Liver (tissue), 8 donors: ENCODE measurements at regions not wholly inside any gene's neighbourhood (a gene's known extent, or its start where the extent isn't known, plus 50 kb on each side); places are given as distances from the start of the nearest gene placed in this dataset.
A peak's percentile ranks its signal among the peaks of the same experiment; 100 is the strongest.

Source experiments
- DNase-seq: peaks from one replicate; pipeline ENCODE4 v3.0.0-alpha.2; 2017; ENCODE audit warnings: low spot score
- H3K27ac ChIP-seq, 2 donors: one replicate each; pipeline ENCODE4 v1.7.0; 2013; ENCODE audit warnings: inconsistent platforms in 2 of 2, low read length in 2 of 2, control low read depth in 1 of 2, low read depth in 1 of 2, mild to moderate bottlenecking in 1 of 2
- H3K27me3 ChIP-seq, 4 donors: one replicate each; pipeline versions ENCODE4 v1.6.1 to v1.7.0; 2013; ENCODE audit warnings: low read length in 3 of 4, inconsistent platforms in 1 of 4, mild to moderate bottlenecking in 1 of 4, moderate library complexity in 1 of 4; ENCODE audit not compliant: control insufficient read depth in 4 of 4, insufficient read depth in 4 of 4
- H3K36me3 ChIP-seq, 4 donors: one replicate each; pipeline versions ENCODE4 v1.6.1 to v1.7.0; 2013; ENCODE audit warnings: low read length in 3 of 4, mild to moderate bottlenecking in 3 of 4, low read depth in 1 of 4, moderate library complexity in 1 of 4; ENCODE audit not compliant: control insufficient read depth in 4 of 4, insufficient read depth in 3 of 4
- H3K4me1 ChIP-seq, 4 donors: one replicate each; pipeline versions ENCODE4 v1.6.1 to v1.7.0; 2013; ENCODE audit warnings: low read length in 3 of 4, mild to moderate bottlenecking in 3 of 4, moderate library complexity in 1 of 4; ENCODE audit not compliant: control insufficient read depth in 4 of 4, insufficient read depth in 4 of 4
- H3K4me3 ChIP-seq, 3 donors: one replicate each; pipeline versions ENCODE4 v1.6.1 to v1.7.0; 2013; ENCODE audit warnings: low read length in 3 of 3, control low read depth in 1 of 3, low read depth in 1 of 3, mild to moderate bottlenecking in 1 of 3
- H3K9ac ChIP-seq, 2 donors: one replicate each; pipeline ENCODE4 v1.7.0; 2013; ENCODE audit warnings: low read length in 2 of 2, mild to moderate bottlenecking in 2 of 2, moderate library complexity in 2 of 2, control low read depth in 1 of 2, low read depth in 1 of 2
- H3K9me3 ChIP-seq, 4 donors: one replicate each; pipeline versions ENCODE4 v1.6.1 to v1.7.0; 2013; ENCODE audit warnings: low read length in 3 of 4; ENCODE audit not compliant: control insufficient read depth in 4 of 4
- EGR1 ChIP-seq, 2 donors: IDR thresholded peaks; 2 replicates each; pipeline ENCODE4 v1.6.1; 2016 to 2018; ENCODE audit warnings: antibody characterized with exemption in 2 of 2, low read depth in 2 of 2
- FOXA1 ChIP-seq: IDR thresholded peaks from 2 replicates; pipeline ENCODE4 v1.6.1; 2016; ENCODE audit warnings: antibody characterized with exemption
- FOXA2 ChIP-seq: IDR thresholded peaks from 2 replicates; pipeline ENCODE4 v1.6.1; 2016; ENCODE audit warnings: antibody characterized with exemption
- GABPA ChIP-seq, 2 donors: IDR thresholded peaks in 1 of 2; conservative IDR thresholded peaks in 1 of 2; 2 replicates each; pipeline ENCODE4 v1.6.1; 2016; ENCODE audit warnings: antibody characterized with exemption in 2 of 2, mild to moderate bottlenecking in 1 of 2, moderate library complexity in 1 of 2
- HNF4A ChIP-seq, 2 donors: conservative IDR thresholded peaks; 2 replicates each; pipeline ENCODE4 v1.6.1; 2016; ENCODE audit warnings: antibody characterized with exemption in 2 of 2, mild to moderate bottlenecking in 2 of 2
- HNF4G ChIP-seq: IDR thresholded peaks from 2 replicates; pipeline ENCODE4 v1.6.1; 2016; ENCODE audit warnings: antibody characterized with exemption
- JUND ChIP-seq, 2 donors: IDR thresholded peaks; 2 replicates each; pipeline ENCODE4 v1.6.1; 2016; ENCODE audit warnings: antibody characterized with exemption in 2 of 2
- NR2F2 ChIP-seq: IDR thresholded peaks from 2 replicates; pipeline ENCODE4 v1.6.1; 2016; ENCODE audit warnings: antibody characterized with exemption
- RAD21 ChIP-seq, 2 donors: IDR thresholded peaks; 2 replicates each; pipeline ENCODE4 v1.6.1; 2016; ENCODE audit warnings: antibody characterized with exemption in 2 of 2, mild to moderate bottlenecking in 2 of 2
- RXRA ChIP-seq, 2 donors: IDR thresholded peaks; 2 replicates each; pipeline ENCODE4 v1.6.1; 2017 to 2018; ENCODE audit warnings: antibody characterized with exemption in 2 of 2, mild to moderate bottlenecking in 1 of 2
- SP1 ChIP-seq: IDR thresholded peaks from 2 replicates; pipeline ENCODE4 v1.6.1; 2018; ENCODE audit warnings: antibody characterized with exemption, mild to moderate bottlenecking
- TAF1 ChIP-seq: conservative IDR thresholded peaks from 2 replicates; pipeline ENCODE4 v1.6.1; 2016; ENCODE audit warnings: antibody characterized with exemption, mild to moderate bottlenecking
- YY1 ChIP-seq: IDR thresholded peaks from 2 replicates; pipeline ENCODE4 v1.6.1; 2016; ENCODE audit warnings: antibody characterized with exemption, mild to moderate bottlenecking
- WGBS: extraction: QIAGEN DNeasy Blood & Tissue Kit; methylation state at CpG from one replicate; pipeline ENCODE4 v1.1.7; 2013; 5-methylcytosine and 5-hydroxymethylcytosine counted together
- TF ChIP-seq, protein P1 (sequence below): IDR thresholded peaks from 2 replicates; pipeline ENCODE4 v1.6.1; 2016; ENCODE audit warnings: antibody characterized with exemption
- TF ChIP-seq, protein P2 (sequence below): IDR thresholded peaks from 2 replicates; pipeline ENCODE4 v1.6.1; 2016; ENCODE audit warnings: antibody characterized with exemption
- TF ChIP-seq, protein P3 (sequence below): IDR thresholded peaks from 2 replicates; pipeline ENCODE4 v1.6.1; 2016; ENCODE audit warnings: antibody characterized with exemption
- TF ChIP-seq, protein P4 (sequence below): fragments of 150-350 bp; IDR thresholded peaks from 2 replicates; pipeline ENCODE4 v1.5.1; 2017; ENCODE audit warnings: improper control_type of control experiment, low read depth, low read length; ENCODE audit not compliant: missing input control
- donor health status: healthy.
- donor health status: healthy.
- donor health status: healthy.
- donor health status: healthy.
- donor health status: healthy.

DNA sequence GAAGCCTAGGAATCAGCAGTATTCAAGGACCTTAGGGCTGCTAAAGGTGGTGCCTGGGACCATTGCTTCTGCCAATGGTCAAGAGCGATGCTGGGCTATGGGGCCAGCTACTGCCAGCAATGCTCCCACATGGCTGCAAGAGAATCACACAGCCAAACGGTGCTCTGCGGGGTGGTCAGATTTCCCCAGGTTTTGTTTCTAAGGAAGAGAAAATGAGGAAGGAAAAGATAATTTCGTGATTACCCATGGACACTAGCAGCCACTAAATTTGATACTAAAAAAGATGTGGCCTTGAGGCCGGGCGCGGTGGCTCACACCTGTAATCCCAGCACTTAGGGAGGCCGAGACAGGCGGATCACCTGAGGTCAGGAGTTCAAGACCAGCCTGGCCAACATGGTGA lies 83.0 kb downstream of the LYZL2 start:
- H3K27me3 ChIP-seq: no peaks in the 10 kb centered on the region
- peaks cover 10 to 21% (median 14%) of the 10 kb centered on the region in 4 donors for H3K4me1 ChIP-seq
- TF ChIP-seq, protein P1, sequence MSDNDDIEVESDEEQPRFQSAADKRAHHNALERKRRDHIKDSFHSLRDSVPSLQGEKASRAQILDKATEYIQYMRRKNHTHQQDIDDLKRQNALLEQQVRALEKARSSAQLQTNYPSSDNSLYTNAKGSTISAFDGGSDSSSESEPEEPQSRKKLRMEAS: no peak
- TF ChIP-seq FOXA1 (no peak), JUND (IDR thresholded peaks at IDR 0.05) (no peak), YY1 (no peak), EGR1 (IDR thresholded peaks at IDR 0.05; ENCODE audit: low read depth in 2 of 2) (no peak), RXRA (IDR thresholded peaks at IDR 0.05) (no peak), FOXA2 (no peak), SP1 (no peak), RAD21 (IDR thresholded peaks at IDR 0.05) (no peak), GABPA (IDR thresholded peaks at IDR 0.05 in 1 of 2, conservative IDR thresholded peaks at IDR 0.05 in 1 of 2) (no peak), HNF4G (no peak), HNF4A (conservative IDR thresholded peaks at IDR 0.05) (no peak)
- TF ChIP-seq, protein P2, sequence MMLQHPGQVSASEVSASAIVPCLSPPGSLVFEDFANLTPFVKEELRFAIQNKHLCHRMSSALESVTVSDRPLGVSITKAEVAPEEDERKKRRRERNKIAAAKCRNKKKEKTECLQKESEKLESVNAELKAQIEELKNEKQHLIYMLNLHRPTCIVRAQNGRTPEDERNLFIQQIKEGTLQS: no peak
- TF ChIP-seq, protein P3, sequence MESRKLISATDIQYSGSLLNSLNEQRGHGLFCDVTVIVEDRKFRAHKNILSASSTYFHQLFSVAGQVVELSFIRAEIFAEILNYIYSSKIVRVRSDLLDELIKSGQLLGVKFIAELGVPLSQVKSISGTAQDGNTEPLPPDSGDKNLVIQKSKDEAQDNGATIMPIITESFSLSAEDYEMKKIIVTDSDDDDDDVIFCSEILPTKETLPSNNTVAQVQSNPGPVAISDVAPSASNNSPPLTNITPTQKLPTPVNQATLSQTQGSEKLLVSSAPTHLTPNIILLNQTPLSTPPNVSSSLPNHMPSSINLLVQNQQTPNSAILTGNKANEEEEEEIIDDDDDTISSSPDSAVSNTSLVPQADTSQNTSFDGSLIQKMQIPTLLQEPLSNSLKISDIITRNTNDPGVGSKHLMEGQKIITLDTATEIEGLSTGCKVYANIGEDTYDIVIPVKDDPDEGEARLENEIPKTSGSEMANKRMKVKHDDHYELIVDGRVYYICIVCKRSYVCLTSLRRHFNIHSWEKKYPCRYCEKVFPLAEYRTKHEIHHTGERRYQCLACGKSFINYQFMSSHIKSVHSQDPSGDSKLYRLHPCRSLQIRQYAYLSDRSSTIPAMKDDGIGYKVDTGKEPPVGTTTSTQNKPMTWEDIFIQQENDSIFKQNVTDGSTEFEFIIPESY: no peak
- TF ChIP-seq, protein P4, sequence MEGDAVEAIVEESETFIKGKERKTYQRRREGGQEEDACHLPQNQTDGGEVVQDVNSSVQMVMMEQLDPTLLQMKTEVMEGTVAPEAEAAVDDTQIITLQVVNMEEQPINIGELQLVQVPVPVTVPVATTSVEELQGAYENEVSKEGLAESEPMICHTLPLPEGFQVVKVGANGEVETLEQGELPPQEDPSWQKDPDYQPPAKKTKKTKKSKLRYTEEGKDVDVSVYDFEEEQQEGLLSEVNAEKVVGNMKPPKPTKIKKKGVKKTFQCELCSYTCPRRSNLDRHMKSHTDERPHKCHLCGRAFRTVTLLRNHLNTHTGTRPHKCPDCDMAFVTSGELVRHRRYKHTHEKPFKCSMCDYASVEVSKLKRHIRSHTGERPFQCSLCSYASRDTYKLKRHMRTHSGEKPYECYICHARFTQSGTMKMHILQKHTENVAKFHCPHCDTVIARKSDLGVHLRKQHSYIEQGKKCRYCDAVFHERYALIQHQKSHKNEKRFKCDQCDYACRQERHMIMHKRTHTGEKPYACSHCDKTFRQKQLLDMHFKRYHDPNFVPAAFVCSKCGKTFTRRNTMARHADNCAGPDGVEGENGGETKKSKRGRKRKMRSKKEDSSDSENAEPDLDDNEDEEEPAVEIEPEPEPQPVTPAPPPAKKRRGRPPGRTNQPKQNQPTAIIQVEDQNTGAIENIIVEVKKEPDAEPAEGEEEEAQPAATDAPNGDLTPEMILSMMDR: no peak
- H3K9me3 ChIP-seq: no peaks in the 10 kb centered on the region
- H3K4me3 ChIP-seq: no peak overlapping the region
- 85% methylated on average over 9 of the region's 9 CpGs for WGBS
- no peak overlapping the region for H3K27ac ChIP-seq
- no peak for DNase-seq
- no peak overlapping the region for H3K9ac ChIP-seq
- no peaks in the 10 kb centered on the region for H3K36me3 ChIP-seq

DNA sequence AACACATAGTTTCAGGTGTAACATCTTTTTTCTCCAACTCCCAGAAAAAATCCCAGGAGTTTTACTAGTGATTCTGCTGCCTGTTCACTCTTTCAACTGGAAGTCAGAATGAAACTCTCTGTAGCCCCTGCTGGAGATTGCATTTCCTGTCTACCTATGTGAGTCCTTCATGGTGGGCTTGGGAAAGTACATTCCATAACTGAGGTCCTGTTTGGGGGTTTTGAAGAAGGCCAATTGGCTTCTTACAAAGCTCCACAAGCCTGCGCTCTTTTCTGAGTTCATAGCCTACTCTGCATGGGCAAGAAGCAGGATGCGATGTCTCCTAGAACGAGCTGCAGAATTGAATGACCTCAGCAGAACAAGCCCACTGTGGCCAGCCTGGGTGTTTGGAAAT lies 86.7 kb downstream of the LYZL2 start:
- TF ChIP-seq, protein P3: no peak
- TF ChIP-seq HNF4A (conservative IDR thresholded peaks at IDR 0.05) (no peak), HNF4G (no peak), GABPA (IDR thresholded peaks at IDR 0.05 in 1 of 2, conservative IDR thresholded peaks at IDR 0.05 in 1 of 2) (no peak), FOXA2 (no peak), TAF1 (no peak), FOXA1 (no peak), RAD21 (IDR thresholded peaks at IDR 0.05) (no peak), NR2F2 (no peak), JUND (IDR thresholded peaks at IDR 0.05) (no peak), RXRA (IDR thresholded peaks at IDR 0.05) (no peak), SP1 (no peak)
- TF ChIP-seq, protein P1: no peak
- TF ChIP-seq, protein P4: no peak
- Histone ChIP-seq H3K27me3 (no peaks in the 10 kb centered on the region), H3K9ac (no peak overlapping the region), H3K9me3 (no peaks in the 10 kb centered on the region), H3K4me1 (peaks cover 12 to 28% (median 19%) of the 10 kb centered on the region in 4 donors), H3K27ac (peak overlapping the region; percentile 75 to 77), H3K36me3 (no peaks in the 10 kb centered on the region), H3K4me3 (no peak overlapping the region)
- WGBS: 83% methylated on average over 3 of the region's 3 CpGs
- no peak for DNase-seq
